ENCODE measurements at regions not wholly inside any gene's neighbourhood (a gene's known extent, or its start where the extent isn't known, plus 50 kb on each side); places are given as distances from the start of the nearest gene placed in this dataset.
"Not testable (repeated sequence)": the region's sequence is repeated elsewhere in the genome, so short reads cannot be mapped to it uniquely, and the experiment has no call there.

- no peak overlapping the region for H3K4me3 ChIP-seq (replicated peaks in 1 of 2; ENCODE audit: low read depth in 2 of 2, low read length in 2 of 2)
- no peak for DNase-seq (ENCODE audit: low read depth in 2 of 2)
- TF ChIP-seq, protein P1, sequence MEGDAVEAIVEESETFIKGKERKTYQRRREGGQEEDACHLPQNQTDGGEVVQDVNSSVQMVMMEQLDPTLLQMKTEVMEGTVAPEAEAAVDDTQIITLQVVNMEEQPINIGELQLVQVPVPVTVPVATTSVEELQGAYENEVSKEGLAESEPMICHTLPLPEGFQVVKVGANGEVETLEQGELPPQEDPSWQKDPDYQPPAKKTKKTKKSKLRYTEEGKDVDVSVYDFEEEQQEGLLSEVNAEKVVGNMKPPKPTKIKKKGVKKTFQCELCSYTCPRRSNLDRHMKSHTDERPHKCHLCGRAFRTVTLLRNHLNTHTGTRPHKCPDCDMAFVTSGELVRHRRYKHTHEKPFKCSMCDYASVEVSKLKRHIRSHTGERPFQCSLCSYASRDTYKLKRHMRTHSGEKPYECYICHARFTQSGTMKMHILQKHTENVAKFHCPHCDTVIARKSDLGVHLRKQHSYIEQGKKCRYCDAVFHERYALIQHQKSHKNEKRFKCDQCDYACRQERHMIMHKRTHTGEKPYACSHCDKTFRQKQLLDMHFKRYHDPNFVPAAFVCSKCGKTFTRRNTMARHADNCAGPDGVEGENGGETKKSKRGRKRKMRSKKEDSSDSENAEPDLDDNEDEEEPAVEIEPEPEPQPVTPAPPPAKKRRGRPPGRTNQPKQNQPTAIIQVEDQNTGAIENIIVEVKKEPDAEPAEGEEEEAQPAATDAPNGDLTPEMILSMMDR (IDR thresholded peaks at IDR 0.05; ENCODE audit: low read depth, low read length), result no peak
Observed at GRCh38 chr2:22454826-22455485, 930.0 kb upstream of the KLHL29 start.

DNA sequence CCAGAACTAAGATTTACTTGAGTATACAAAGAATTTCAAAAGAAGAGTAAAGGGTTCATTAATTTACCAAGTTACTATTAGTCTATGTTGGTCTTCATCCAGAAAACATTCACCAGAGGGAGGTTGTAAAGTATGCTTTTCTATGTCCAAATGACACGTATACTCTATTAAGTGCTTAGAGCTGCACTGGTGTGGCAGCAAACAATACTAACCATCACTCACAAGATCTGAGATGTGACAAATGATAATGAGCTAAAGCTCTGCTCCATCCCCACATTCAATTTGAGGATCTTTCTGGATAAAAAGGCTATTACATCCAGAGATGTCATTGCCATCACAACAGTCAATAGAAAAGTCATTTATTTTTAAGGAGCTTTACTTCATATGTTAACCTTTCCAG, 926.5 kb upstream of the KLHL29 start:
- H3K4me3 ChIP-seq (replicated peaks in 1 of 2; ENCODE audit: low read depth in 2 of 2, low read length in 2 of 2), result no peak overlapping the region
- DNase-seq (ENCODE audit: low read depth in 2 of 2), result no peak
- TF ChIP-seq, protein P1 (IDR thresholded peaks at IDR 0.05; ENCODE audit: low read depth, low read length), result no peak

GRCh38 chr2:22475103-22475502, 909.9 kb upstream of the KLHL29 start:
- not testable (repeated sequence) for DNase-seq (ENCODE audit: low read depth in 2 of 2); H3K4me3 ChIP-seq (replicated peaks in 1 of 2; ENCODE audit: low read depth in 2 of 2, low read length in 2 of 2)

DNA sequence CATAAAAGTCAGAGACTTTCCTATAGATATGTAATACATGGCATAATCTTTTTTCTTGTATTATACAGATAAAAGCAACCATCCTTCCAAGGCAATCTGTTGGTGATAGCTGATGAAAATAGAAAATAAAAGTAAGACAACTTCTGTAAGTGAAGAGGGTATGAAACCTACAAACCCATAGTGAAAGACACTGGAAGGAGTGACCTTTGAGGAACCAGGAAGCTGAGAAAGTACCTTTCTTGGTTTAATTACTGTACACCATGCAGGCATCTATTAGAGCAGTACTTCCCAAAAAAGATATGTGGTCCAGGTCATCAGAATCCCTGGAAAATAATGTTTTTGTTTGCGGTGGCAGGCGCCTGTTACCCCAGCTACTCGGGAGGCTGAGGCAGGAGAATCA, 906.6 kb upstream of the KLHL29 start:
- TF ChIP-seq, protein P1 (IDR thresholded peaks at IDR 0.05; ENCODE audit: low read depth, low read length), result no peak
- DNase-seq (ENCODE audit: low read depth in 2 of 2), result no peak
- H3K4me3 ChIP-seq (replicated peaks in 1 of 2; ENCODE audit: low read depth in 2 of 2, low read length in 2 of 2), result no peak overlapping the region

- TF ChIP-seq, protein P1 (IDR thresholded peaks at IDR 0.05; ENCODE audit: low read depth, low read length), result no peak
- no peak for DNase-seq (ENCODE audit: low read depth in 2 of 2)
- H3K4me3 ChIP-seq (replicated peaks in 1 of 2; ENCODE audit: low read depth in 2 of 2, low read length in 2 of 2), result no peak overlapping the region
Observed at GRCh38 chr2:22481486-22482259, 903.3 kb upstream of the KLHL29 start.

- DNase-seq (ENCODE audit: low read depth in 2 of 2), result no peak
- TF ChIP-seq, protein P1 (IDR thresholded peaks at IDR 0.05; ENCODE audit: low read depth, low read length), result no peak
- H3K4me3 ChIP-seq (replicated peaks in 1 of 2; ENCODE audit: low read depth in 2 of 2, low read length in 2 of 2), result no peak overlapping the region
Observed at GRCh38 chr2:22483036-22483435, 901.9 kb upstream of the KLHL29 start.

DNA sequence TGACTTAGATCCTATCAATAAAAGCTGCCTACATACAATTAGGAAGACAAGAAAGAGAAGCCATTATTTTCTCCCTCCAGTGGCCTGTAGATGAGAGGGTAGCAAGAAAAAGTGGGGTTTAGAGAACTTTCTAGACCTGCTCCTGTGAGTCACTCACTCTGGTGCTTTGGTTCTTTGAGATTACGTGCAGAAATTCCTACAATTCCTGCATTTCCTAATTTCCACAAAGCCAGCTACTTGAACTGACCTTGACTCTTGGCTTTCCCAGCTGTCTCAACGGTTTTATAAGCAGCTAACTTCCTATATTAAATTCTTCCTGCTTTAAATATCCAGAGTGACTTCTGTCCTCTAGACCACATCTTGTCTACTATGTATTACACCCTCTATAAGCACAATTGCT, 899.5 kb upstream of the KLHL29 start:
- no peak for DNase-seq (ENCODE audit: low read depth in 2 of 2)
- no peak overlapping the region for H3K4me3 ChIP-seq (replicated peaks in 1 of 2; ENCODE audit: low read depth in 2 of 2, low read length in 2 of 2)
- TF ChIP-seq, protein P1 (IDR thresholded peaks at IDR 0.05; ENCODE audit: low read depth, low read length), result no peak

Measured in cardiac fibroblast (primary cell).